Suprapubic skin (tissue), 4 donors: ENCODE measurements at regions not wholly inside any gene's neighbourhood (a gene's known extent, or its start where the extent isn't known, plus 50 kb on each side); places are given as distances from the start of the nearest gene placed in this dataset.

ENCODE experiments used
- EP300 ChIP-seq: sonication (generic); formaldehyde crosslinking; IDR thresholded peaks from one replicate; pipeline ENCODE4 v1.6.1; 2017; ENCODE audit warnings: antibody characterized with exemption
- POLR2A ChIP-seq, 2 donors: fragments of 450-650 bp; IDR thresholded peaks; one replicate each; pipeline ENCODE4 v1.6.1; 2017; ENCODE audit warnings: antibody characterized with exemption in 2 of 2, mild to moderate bottlenecking in 2 of 2, moderate library complexity in 2 of 2
- POLR2AphosphoS5 ChIP-seq, 3 donors: sonication (generic); formaldehyde crosslinking; IDR thresholded peaks; one replicate each; pipeline ENCODE4 v1.6.1; 2017; ENCODE audit warnings: antibody characterized with exemption in 3 of 3
- TF ChIP-seq, protein P1 (sequence below), 2 donors: fragments of 200-600 bp in 1 of 2; fragments of 450-650 bp in 1 of 2; sonication (generic) in 1 of 2; IDR thresholded peaks; one replicate each; pipeline ENCODE4 v1.5.1; 2016 to 2019; ENCODE audit warnings: antibody characterized with exemption in 2 of 2, mild to moderate bottlenecking in 1 of 2, moderate library complexity in 1 of 2

DNA sequence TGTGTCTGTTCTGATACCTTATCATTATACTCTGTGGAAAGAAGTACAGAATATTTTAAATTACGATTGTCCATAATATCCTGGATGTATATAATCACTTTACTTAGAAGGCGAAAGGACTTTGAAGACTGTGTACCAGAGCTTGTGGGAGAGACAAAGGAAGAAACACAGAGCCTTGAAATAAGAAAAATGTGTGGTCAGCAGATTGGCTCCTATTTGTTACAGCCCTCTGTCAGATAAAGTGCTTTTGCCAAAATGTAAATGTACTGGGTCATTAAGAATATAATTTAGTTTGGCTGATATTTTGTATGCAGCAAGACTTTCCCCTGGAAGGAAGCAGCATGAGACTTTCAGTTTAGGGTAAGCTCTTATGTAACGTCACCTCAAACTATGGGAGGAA, 443.1 kb downstream of the CCDC85A start:
- no peak for TF ChIP-seq POLR2A (IDR thresholded peaks at IDR 0.05)
- TF ChIP-seq, protein P1, sequence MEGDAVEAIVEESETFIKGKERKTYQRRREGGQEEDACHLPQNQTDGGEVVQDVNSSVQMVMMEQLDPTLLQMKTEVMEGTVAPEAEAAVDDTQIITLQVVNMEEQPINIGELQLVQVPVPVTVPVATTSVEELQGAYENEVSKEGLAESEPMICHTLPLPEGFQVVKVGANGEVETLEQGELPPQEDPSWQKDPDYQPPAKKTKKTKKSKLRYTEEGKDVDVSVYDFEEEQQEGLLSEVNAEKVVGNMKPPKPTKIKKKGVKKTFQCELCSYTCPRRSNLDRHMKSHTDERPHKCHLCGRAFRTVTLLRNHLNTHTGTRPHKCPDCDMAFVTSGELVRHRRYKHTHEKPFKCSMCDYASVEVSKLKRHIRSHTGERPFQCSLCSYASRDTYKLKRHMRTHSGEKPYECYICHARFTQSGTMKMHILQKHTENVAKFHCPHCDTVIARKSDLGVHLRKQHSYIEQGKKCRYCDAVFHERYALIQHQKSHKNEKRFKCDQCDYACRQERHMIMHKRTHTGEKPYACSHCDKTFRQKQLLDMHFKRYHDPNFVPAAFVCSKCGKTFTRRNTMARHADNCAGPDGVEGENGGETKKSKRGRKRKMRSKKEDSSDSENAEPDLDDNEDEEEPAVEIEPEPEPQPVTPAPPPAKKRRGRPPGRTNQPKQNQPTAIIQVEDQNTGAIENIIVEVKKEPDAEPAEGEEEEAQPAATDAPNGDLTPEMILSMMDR (IDR thresholded peaks at IDR 0.05) = no peak
- TF ChIP-seq EP300 = no peak
- TF ChIP-seq POLR2AphosphoS5 (IDR thresholded peaks at IDR 0.05) = no peak
